NCI-H524 (cell line): ENCODE measurements at regions not wholly inside any gene's neighbourhood (a gene's known extent, or its start where the extent isn't known, plus 50 kb on each side); places are given as distances from the start of the nearest gene placed in this dataset.
A peak's percentile ranks its signal among the peaks of the same experiment; 100 is the strongest.
"Not testable (repeated sequence)": the region's sequence is repeated elsewhere in the genome, so short reads cannot be mapped to it uniquely, and the experiment has no call there.

Experiments used
- DNase-seq, 2 experiments: peaks; one replicate each; lab custom pipeline; 2025; lab: John Stamatoyannopoulos, UW

DNA sequence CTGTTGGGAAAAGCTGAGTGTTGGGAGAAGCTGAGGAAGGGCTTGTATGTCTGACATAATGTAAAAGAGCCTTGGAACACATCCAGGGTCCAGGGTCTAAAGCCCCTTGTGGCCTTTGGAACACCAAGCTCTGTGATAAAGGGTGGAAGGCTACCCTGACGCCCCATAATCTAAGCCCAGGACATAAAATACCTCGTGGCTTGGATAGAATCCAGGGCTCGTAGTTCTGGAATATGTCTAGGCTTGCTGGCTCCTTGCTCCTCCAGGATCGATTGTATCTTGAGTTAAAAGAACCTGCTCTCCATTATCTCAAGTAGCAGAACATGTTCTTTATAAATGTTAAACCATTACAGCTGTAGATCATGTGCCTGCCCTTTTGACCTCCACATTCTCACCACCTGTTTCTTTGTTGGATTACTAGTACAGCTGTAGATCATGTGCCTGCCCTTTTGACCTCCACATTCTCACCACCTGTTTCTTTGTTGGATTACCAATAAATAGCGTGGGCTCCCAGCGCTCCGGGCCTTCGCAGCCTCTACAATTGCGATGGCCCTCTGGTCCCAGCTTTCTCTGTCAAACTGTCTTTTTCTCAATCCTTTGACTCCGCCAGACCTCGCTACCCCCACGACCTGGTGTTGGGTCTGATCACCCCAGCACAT is 246.9 kb upstream of the KCNH7 start:
- peak; percentile 46 to 74 for DNase-seq

DNA sequence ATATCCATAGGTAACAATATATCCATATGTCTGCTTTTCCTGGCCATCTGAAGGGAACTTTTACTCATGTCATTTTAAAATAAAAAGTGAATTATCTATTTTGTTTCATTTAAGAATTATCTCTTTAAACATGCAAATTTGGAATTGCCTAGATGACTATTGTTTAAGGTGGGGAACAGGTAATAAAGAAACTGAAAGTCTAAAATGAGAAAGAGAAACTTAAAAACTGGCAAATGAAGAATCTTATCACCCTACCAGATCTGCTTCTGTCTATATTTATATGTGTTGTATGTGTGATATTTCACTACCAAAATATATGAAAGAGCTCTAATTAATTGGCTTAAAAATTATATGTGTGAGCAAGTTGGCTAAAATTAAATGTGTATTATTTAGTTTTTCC is 243.2 kb upstream of the KCNH7 start:
- no peak for DNase-seq

DNA sequence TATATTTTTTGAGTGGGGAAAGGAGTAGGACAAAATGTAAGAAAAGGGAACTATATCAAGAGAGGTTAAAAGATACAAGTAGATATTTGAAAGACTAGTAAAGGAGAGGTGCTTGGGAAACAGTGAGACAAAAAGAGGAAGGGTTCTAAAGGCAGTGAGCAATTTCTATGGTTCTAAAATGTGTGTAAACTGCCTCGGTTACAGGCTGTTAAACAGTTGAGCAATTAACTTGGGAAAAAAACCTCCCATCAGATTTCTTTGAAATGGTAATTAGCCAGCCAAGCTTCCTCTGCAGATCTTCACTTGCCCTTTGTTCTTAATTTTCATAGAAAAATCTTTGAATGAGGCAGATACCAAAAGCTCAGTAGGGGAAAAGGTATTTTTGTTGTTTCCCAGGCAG is 238.7 kb upstream of the KCNH7 start:
- DNase-seq, result no peak

DNA sequence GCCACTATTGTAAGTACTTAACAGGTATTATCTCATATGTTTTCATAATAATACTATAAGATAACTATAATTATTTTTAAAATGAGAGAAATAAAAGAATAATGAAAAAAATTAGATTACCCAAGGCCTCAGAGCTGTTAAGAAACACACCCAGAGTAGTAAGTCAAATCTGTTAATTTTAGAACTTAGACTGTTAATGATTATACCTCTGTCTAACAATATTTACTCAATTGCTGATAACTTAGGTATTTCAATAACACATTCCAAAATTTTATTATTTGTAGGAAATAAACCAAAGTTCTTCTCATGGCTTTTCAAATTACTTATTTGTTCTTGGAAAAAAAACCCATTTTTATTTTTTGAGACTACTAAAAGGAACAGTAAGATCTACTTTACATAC is 227.5 kb upstream of the KCNH7 start:
- DNase-seq, result no peak

DNA sequence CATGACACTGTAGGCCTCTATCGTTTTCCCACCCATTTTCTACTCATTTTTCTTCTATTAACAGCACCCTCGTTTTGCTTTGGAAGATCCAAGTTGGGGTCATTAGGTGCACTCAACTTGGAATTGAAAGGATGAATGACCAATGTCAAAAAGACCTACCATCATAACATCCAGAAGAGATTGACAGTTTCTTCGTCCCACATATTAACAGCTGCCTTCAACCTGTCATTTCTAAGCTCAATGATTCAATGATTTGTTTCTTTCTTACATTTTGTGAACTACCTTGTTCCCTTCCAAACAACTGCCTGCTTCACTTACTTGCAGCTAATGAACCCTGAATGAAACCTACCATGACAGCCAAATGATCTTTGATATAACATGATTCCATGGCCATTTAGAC is 224.0 kb upstream of the KCNH7 start:
- DNase-seq, result no peak

DNA sequence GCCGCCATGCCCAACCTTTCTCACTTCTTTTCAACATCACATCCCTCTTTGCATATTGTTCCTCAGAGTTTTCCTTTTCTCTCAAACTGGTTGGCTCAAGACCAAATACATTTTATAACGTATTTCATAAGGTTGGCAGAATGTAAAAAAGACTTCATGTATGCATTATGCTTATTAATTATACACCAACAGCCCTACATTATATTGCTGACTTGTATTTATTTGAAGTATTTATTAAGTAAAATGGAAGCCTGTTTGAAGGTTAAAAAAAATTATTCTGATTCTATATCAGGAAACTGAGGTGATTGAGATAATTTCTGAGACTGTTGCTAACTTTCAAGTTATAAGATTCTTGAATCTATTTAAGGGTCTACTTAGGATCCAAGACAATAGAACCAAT is 208.0 kb upstream of the KCNH7 start:
- no peak for DNase-seq

DNA sequence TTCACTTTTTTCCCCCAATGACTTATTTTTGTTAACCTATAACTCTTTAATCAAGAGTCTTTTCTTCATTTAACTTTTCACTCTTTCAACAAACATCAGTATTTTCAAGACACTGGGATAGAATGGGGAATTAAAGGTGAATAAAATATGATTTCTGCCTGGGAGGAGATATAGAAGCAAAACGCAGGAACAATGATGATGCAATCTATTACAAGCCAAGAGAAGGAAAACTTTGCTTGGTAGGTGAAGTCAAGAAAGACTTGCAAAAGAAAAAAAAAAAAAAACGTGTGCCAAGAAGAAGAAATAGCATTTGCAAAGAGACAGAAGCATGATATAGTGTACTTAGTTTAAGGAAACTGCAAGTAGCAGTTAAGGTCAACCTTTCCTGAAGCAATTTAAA is 207.3 kb upstream of the KCNH7 start:
- no peak for DNase-seq

DNA sequence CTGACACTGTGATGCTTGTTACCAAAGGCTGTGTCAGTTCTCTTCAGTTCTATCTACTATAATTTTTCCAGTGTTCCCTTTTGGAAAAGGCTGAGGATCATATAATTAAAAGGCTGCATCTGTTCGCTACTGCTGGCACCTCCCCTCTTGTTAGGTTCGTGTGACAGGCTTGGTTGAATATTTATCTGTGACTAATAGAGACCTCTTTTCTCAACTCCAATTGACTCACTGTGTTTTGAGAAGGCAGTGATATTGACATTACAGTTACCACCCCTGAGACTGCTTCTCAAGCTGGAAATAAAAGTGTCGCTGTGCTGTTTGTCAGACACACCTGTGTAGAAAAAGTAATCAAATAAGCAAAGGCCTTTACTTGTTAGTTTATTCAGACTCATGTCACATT is 205.5 kb upstream of the KCNH7 start:
- DNase-seq, result peak in 1 of 2 experiments; percentile 67

DNA sequence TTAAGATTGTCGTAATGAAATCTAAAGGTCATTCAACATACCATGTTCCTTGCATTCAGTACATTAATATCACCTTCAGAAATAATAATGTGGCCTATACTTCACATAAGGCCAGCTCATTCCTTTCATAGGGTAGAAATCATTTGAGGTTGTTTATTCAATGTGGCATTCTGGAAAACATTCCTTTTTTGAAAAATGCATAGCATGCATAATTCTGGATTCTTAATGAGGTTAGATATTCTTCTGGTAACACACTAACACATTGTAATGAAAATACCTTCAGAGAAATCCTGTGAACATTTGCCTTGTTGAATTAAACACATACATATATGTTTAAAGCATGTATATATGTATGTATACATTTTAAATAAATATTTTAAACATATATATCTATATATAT is 204.6 kb upstream of the KCNH7 start:
- DNase-seq, result no peak

DNA sequence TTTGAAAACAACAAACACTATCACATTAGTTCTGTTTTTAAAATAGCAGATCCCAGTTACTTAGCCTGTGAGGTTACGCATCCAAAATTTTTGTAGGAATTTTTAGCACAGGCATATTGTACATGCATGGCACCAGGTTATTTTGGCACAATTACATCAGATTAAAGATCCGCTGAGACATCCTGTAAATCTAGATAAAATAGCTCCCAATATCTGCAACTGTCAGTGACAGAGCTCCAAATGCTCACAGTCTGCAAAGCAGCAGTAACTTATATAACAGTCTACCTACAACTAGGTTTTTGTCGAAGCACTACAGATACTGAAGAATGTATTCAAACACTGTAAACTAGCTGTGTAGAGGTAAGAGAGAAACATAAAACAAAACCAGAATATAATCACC is 200.7 kb upstream of the KCNH7 start:
- no peak for DNase-seq

DNA sequence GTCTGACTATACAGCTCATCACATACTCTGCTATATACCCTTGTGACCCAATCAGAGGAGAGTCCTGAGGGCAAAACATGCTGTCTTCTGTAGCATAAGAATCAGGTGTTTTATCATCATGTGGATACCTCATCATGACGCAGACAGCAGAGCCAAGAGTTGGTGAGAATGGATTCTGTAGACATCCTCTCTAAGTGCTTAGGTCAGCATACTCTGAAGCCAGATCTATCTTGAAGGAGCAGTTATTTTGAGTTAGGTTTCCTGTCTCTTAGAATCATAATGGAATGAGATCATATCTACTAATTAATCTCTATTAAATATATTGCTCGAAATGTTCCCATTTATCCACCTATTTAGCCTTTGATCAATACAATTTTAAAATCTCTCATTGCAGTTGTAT is 190.2 kb upstream of the KCNH7 start:
- DNase-seq, result no peak

DNA sequence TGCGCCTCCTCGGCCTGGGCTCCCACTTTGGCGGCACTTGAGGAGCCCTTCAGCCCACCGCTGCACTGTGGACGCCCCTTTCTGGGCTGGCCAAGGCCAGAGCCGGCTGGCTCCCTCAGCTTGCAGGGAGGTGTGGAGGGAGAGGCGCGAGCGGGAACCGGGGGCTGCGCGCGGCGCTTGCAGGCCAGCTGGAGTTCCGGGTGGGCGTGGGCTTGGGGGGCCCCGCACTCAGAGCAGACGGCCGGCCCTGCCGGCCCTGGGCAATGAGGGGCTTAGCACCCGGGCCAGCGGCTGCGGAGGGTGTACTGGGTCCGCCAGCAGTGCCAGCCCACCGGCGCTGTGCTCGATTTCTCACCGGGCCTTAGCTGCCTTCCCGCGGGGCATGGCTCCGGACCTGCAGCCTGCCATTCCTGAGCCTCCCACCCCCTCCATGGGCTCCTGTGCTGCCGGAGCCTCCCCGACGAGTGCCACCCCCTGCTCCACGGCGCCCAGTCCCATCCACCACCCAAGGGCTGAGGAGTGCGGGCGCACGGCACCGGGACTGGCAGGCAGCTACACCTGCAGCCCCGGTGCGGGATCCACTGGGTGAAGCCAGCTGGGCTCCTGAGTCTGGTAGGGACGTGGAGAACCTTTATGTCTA is 187.7 kb upstream of the KCNH7 start:
- not testable (repeated sequence) for DNase-seq

DNA sequence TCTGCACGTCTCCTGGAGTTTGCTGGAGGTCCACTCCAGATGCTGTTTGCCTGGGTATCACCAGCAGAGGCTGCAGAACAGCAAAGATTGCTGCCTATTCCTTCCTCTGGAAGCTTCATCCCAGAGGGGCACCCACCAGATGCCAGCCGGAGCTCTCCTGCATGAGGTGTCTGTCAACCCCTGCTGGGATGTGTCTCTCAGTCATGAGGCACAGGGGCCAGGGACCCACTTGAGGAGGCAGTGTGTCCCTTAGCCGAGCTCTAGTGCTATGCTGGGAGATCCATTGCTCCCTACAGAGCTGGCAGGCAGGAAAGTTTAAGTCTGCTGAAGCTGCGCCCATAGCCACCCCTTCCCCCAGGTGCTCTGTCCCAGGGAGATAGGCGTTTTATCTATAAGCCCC is 178.3 kb upstream of the KCNH7 start:
- DNase-seq, result not testable (repeated sequence)

DNA sequence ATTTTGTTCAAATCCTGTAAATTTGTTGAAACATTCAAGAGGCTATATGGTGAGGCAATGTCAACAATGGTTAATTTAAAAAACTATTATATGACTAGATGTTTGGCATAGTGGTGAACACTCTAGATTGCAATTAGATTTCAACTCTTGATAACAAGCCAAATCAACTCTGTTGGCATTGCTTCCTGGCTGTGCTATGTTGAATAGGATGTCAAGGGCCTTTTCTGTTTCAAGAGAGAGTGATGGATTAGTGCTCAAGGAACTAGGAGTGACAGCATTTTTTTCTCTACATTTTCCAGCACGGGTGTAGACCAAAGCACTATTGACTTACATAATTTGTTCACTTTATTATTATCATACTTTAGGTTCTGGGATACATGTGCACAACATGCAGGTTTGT is 172.4 kb upstream of the KCNH7 start:
- no peak for DNase-seq

DNA sequence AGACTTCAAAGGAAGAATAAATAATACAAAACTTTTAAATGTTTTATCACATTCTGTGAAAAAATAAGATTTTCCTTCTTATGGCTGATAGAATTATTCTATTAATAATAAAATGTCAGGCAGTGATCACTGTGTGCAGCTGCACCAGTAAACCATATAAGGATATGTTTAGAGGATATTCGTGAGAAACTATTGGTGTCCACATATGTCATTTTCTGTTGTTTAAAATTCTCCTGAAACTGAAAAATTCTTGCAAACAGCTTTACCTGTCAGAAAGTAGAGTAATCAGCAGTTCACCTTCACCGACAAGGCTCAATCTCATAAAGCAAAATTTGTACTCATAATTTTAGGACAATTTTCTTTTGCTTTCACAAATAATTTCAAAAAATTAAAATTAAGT is 170.1 kb upstream of the KCNH7 start:
- no peak for DNase-seq

DNA sequence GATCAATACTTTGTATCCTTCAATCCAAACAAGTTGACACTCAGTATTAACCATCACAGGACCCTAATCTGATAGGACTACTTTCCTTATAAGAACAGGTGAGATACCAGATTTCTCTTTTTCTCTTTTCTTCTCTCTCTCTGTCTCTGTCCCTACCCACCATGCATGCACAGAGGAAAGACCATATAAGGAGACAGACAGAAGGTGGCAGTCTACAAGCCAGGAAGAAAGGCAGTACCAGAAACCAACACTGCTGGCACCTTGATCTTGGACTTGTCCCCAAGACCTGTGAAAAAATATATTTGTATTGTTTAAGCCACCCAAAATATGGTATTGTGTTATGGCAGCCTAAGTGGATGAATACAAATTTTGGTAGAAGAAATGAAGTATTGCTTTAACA is 156.2 kb upstream of the KCNH7 start:
- no peak for DNase-seq

DNA sequence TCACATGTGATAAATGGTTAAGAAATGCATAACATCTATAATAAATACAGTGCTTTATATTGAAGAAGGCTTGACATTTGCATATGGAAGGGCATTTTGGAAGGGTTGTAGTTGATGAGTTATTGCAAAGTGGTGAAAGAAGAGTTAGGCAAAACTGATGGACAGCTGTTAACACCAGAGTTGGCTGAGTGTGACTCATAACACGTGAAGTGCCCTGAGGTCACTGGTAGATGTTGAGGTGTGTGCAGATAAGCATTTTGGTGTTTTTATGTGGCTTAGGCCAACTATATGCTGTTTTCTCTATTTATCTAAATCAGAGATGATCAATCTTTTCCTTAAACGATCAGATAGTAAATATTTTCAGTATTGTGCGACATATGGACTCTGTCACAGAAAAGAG is 154.3 kb upstream of the KCNH7 start:
- no peak for DNase-seq

DNA sequence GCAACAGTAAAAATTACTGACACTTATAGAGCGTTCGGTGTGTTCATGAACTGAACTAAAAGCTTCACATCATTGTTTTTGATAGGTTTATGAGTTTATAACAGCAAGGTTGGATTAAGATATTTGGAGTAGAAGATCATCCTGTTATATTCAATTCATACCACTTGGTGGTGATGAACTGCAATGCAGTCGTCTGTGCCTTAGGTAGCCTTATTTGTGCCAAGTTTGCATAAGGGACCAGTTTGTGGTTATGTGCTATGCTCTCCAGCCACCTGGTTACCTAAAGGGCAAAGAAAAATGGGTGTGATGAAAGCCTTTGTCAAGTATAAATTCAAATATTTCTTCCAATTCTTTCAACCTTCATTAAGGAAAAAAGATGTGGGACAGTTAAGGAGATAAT is 150.9 kb upstream of the KCNH7 start:
- DNase-seq, result peak; percentile 4 to 17

DNA sequence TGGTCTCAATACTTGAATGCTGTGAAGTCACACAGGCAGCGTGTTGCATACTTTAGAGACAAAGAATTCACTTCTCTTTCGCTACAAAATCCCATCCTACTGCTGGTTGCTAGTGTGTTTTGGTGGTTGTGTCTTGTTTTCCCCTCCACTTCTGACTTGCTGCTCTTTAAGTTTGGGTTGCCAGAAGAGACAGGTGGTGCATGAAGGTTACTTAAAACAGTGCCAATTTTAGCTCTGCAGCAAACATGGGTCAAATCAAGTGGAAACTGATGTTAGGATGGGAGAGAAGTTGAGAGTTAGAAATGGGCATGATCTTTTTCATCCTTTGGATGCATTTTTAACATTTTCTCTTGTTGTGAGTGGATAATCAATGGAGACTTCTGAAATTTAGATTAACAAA is 136.2 kb upstream of the KCNH7 start:
- no peak for DNase-seq

DNA sequence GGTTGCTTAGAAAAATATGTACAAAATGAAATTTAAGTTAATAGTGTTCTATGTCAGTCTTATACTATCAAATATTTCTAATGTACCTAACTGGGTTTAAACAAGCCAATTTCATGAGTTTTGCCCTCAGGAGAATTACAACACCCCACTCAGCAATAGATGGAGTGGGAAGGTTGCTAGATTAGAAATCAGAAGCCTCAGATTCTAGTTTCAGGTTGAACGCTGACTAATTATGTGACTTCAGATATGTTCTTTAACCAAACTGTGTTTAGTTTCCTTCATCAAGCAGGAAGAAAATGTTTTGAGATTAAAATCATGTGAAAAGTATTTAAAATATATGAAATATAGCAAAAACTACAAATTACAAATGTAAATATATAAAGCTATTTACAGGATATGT is 133.8 kb upstream of the KCNH7 start:
- DNase-seq, result no peak

DNA sequence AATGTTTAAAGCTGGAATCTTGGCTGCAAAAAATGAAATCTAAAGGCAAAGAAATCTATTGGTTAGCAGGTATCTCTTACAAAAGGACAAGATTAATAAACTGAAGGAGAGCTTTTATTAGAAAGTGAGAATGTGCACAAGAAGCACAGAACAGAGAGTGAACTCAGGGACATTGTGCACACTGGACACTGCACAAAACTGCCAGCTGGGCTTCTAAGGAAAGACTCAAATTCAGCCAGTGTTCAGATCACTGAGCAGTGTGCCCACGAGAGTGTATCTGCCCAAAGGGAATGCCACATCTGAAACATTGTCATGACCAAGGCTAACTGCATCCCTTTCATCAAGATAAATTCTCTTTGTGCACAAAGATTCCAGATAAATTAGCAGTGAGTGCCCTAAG is 129.7 kb upstream of the KCNH7 start:
- DNase-seq, result no peak

DNA sequence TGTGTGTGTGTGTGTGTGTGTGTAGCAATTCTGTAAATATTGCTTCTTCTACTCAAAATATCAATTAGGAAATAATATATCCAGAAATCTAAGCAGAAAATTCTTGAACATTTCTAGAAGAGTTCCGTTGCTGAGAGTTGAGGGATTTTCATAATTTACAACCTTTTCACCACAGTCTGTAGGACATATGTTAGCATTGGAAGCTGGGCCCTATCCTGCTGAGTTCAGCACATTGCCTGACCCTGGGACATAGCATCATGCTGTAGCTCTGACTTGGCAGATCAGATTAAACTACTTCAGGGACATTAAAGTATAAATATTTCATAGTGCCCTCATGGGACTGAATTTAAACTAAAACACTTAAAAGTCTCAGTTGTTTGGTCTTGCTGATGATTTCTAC is 129.2 kb upstream of the KCNH7 start:
- DNase-seq, result no peak

DNA sequence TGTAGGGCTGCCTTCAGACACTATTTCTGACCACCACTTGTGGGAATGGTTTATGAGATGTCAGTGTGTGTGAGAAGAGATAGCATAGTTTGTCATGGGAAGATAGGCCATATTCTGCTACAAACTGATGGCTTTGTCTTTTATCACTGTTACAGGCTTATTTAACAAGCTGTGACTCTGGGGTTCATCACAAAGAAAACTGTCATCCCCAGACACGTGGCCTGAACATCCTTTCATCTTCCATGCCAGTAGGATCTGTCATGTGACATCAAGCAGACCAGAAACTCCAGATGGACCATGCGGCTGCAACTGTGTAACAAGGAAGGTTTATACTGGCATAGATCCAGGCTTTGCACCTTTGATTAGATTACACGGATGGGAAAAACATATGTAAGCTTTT is 128.6 kb upstream of the KCNH7 start:
- peak in 1 of 2 experiments; percentile 41 for DNase-seq

DNA sequence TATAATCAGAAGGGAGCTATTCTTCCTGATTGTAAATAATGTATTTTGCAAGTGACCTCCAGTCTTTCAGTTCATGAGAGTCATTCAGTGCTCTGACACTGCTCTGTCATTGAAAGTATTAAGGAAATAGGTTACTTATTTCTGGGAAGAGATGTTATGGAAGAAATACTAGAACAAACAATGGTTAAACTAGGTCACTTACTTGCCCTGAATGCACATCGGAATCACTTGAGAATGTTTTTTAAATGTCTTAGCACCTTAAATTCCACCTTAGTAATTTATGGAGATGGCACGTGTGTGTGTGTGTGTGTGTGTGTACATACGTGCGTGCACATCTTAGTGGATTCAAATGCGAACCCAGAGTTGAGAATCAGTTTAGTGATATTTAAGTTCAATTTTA is 126.6 kb upstream of the KCNH7 start:
- DNase-seq, result no peak
